ENCODE measurements at regions not wholly inside any gene's neighbourhood (a gene's known extent, or its start where the extent isn't known, plus 50 kb on each side); places are given as distances from the start of the nearest gene placed in this dataset.
"Not testable (repeated sequence)": the region's sequence is repeated elsewhere in the genome, so short reads cannot be mapped to it uniquely, and the experiment has no call there.

DNA sequence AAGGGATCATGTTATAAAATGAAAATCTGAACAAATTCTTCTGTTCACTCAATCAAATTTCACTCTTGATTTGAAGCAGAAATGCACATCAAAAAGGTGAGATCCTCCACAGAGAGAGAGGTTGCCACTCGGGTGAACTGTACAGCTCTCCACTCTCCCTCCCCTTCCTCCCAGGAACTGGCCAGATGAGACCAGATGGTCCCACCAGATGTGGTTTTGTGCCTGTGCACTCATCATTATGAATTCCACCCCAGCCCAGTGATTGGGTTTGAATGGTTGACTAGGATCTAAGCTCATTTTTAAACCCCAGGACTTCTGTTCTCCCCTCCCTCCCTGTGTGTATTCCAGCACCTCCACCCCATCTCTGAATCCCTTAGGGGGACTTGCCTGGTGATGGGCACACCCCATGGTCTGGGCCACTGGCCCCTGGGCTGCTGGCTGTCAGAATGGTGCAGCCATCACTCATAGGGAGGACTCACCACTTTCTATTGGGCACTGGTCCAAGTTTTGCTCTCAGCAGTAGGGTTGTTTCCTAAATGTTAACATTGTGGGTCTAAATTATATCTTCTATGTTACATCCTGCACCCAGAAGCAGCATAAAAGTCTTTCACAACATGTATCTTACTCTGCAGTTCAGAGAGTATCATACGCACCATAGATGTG is 393.1 kb downstream of the TNS3 start:
- DNase-seq: no peak

DNA sequence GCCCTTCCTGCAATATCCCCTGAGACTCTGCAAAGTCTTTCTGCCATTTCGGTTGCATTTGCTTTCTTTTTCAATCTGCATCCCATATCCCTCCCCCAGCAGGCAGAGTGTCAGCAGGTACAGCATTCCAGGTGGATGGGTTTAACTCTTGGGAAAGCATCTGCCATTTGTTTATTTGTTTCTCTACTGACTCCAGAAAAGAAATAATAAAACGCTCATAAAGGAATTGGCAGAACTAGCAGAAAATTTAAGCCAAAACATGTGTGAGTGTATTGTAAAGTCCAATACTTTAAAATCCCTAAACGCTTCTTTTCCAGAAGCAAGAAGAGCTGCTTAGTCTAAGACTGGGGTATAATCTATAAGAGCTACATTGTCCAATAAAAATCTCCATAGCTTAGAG is 393.8 kb downstream of the TNS3 start:
- no peak for DNase-seq

DNA sequence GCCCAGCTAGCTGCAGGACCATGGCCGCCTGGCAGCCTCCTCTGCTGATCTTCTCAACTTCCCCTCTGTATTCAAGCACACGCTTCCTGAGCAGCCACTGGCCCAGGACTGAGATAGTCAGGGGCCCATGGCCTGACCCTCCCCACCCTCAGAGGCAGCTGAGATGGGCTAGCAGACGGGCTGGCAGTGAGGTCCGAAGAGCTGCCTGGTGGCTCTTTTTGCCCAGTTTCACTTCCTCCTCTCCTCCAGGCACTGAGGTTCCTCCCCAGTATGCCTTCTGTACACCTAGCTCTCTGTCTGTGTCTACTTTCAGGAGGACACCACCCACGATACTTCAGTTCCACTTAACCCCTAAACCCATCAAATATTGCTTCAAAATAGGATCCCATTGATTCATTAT is 395.6 kb downstream of the TNS3 start:
- DNase-seq: no peak

DNA sequence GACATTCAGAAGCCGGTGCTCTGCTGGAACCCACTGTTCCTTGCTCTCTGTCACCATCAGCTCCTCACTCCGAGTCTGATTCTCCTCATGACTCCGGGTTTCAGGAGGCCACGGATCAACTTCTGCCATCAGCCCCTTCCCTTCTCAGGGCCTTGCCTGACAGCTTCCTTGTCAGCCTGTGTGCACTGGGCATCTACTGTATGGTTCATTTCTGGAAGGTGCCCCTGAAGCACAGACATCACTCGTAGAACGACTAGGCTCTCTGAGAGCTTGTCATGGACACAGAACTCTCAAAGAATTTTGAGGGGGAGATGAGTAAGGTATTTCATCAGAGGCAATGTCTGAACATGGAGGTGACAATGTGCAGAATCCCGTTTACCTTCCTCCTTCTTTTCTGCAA is 396.1 kb downstream of the TNS3 start:
- no peak for DNase-seq

DNA sequence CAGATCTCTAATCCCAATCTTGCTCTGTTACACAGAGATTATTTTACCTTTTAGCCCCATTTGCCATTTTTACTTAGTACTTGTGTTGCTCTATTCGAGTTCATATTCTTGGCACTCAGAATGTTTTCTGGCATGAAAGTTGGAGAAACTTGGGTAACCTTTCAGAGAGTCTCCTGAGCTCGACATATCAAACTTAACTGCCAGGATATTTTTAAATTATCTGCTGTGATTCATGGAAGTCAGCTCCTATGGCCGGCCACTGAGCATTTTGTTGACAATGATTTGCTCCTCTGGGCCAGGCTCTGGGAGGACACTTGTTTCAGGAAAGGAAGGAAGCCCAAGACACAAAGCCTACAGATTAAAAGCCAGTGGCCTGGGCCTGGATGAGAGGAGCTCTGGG is 396.7 kb downstream of the TNS3 start:
- DNase-seq: no peak

DNA sequence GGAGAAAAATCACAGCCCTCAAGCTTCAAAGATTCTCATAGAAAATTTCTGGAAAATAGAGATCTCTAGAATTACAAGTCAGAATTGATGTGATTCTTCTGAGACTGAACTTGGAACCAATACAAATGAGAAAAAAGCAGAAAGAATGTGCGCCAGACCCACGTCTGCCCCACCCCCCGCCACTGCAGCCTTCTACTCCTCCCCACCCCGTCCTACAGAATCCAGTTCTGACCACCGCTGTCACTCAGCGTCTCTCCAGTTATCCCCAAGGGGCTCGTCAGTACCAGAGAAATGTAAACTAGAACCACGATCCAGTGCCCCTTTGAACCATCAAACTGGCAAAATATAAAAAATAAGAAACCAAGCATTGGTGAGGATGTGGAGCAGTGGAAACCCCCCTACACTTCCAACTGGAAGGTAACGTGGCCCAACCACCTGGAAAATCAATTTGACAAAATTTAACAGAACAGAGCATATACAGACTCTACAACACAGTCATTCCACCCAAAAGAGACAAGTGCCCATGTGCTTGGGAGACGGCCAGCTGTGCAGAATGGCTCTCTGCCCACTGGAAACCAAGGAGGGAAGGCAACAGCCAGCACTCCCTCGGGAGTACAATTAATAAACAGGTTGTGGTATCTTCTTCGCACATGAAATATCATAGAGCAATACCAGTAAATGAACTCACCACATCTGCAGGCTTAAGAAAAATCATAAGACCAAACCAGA is 397.9 kb downstream of the TNS3 start:
- DNase-seq: no peak

DNA sequence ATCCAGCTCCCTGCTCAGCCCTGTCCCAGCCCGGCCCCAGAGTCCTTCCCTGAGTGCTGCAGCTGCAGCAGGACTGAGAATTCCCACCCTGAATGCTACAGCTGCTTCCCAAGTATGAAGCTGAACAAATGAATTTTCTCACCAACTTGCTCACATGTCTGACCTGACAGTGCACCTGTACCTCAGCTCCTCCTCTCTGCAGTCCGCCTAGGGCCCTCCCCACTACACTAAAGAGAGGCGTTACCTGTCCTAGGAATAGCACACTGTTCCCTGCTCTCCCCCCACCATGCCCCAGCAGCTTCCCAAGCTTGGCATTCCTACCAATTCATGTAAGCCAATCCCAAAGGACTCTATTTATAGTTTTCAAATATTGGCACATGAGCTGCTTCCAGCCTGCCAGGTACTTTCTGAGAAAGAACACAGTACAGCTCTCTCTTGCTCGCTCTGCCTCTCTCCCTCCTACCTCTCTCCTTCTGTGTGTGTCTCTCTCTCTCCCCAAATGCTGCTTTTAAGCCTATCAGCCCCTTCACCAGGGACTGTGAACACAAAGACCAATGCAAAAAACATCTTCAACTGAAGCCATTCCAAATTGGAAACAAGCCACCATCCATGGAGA is 400.1 kb downstream of the TNS3 start:
- no peak for DNase-seq

DNA sequence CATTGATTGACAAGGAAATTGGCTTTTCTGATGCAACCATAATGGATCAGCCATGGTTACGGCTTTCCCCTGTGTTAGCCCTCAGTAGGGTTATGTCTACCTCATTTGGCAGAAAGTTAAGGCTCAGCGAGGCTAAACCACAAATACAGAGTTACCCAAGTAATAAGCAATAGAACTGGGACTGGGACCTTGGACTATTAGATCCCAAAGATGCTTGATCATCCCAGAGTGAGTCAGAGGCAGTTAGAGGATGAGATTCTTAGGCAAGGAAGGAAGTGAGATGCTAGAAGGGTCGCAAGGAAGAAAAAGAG is 401.4 kb downstream of the TNS3 start:
- DNase-seq: no peak

DNA sequence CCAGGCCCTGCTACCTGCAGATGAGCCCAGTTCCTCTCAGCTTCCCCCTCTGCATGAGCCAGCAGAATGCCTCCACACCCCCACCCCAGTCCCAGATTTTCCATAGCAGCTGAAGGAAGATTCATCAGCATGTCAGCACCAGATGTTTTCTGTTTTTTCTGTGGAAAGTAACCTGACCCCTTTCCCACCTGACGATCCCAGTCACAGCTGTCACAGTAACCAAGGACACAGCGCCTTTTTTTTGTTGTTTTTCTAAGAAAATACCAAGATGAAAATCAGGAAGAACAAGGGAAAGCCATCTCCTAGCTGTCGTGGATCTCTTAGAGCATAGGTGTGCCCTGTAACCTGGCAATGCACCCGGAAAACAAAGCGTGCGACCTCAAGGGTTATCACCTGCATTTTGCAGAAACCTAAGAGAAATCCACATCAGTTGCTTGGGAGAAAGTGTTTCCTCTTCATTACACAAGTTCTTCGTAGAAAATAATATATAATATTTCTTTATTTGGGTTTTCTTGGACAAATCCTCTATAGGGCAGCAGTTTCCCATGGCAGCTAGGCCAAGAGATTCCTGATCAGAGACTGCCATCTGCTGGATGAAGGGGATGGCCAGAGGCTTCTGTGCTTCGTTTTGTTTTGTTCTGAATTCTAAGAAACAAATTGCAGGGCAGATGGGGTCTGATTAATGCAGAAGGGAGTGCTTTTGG is 401.9 kb downstream of the TNS3 start:
- DNase-seq: no peak

DNA sequence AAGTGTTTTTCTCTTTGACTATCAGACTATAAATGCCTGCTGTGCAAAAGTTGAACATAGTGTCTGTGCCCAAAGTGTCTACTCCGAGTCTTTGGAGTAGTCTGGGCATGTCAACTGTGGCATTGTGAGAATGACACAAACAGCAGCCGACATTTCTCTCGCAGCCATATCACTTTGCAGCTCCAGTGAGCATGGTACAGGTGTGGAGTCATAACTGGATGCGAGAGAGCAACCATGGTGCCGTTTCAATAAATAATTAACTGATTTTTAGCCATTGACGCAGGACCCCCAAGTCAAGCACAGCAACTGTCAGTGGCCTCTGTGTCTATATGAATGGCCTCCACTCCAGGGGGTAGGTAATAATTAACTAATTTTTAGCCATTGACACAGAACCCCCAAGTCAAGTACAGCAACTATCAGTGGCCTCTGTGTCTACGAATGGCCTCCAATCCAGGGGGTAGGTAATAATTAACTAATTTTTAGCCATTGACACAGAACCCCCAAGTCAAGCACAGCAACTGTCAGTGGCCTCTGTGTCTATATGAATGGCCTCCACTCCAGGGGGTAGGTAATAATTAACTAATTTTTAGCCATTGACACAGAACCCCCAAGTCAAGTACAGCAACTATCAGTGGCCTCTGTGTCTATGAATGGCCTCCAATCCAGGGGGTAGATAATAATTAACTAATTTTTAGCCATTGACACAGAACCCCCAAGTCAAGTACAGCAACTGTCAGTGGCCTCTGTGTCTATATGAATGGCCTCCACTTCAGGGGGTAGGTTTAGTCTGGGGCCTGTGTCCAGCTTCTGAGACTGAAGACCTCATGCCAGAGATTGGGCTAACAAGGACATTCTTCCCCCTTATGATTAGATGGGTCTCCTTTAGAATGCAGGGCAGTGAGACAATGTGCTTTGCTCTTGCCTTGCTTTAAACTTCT is 409.0 kb downstream of the TNS3 start:
- DNase-seq: not testable (repeated sequence)

DNA sequence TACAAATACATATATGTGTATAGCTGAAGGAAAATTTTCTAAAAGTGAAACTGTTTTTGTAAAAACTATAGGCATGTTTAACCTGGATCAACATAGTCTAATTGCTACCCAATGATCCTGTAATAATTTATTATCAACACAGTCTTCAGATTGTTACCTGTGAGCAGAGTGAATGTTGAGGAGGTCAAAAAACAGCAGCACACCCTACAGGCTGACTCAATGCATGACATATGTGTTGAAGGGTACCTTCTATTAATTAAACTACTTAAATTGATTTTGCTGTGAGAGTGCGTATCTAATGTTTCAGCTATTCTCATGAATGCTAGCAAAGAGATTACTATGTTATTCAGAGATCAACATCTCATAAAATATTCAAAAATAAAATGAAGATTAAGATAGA is 411.4 kb downstream of the TNS3 start:
- no peak for DNase-seq

DNA sequence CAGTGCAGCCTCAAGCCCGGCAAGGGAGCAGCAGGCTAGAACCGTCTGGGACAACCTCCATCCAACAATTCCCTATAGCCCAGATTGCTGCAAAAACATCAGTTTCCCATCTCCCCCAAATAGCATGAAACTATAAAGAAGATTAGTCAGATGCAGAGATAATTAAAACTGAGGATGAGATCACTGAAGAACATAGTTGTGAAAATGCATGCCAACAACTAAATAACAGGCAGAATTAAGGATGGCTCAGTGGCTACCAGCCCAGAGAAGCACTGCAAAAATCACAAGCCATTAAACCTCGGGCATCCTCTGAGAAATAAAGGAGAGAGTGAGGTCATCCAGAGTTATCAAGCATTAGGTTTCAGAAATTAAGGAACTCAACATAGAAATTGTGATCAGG is 427.1 kb downstream of the TNS3 start:
- DNase-seq: no peak

DNA sequence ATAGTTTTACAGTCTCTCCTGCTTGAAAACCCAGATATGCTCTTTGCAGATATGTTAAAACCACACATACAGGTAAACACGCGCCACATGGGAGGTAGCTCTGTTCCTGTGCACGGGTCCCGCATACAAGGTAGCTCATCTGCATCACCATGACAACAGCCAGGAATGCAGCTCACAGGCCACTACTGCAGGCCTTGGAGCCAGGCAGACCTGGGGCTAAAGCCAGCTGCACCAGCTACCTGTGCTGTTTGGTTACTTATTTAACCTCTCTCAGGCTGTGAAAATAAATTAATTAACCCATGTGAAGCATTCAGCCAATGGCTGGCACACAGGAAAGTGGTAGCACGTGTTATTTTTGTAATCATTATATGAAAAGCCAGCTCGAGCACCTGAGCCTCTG is 428.3 kb downstream of the TNS3 start:
- DNase-seq: no peak

DNA sequence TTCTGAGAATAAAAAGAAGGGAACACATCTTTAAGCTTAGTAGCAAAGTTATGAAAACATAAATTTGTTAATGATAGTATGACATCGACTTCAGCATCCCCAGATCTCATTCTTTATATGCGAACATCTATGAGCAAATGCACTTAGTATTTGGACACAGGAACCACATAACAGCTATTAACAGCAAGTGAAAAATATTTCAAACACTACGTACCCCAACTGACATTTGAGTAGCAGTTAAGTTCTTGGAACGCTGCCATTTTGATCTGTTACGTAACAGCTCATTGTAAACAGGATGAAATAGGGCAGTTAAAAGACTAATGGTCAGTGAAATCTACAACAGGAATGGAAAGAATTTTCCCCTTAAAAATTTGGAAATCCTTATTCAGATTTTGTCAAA is 428.9 kb downstream of the TNS3 start:
- DNase-seq: no peak

DNA sequence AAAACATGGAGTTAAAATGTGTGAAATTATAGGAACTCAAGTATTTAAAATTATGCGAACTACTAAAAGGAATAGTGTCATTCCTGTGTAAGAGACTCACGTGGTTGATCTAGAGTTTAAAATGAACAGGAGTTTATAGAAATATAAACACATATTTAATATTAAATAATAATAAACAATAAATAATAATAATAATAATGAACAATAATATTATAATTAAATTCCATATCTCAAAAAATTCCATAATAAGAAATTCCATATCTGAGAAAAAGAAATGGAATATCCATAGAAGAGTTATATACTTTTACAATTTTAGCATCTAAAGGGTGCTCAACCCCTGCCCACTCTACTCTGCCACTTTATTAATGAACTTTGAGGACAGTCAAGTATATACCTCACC is 429.6 kb downstream of the TNS3 start:
- DNase-seq: no peak

DNA sequence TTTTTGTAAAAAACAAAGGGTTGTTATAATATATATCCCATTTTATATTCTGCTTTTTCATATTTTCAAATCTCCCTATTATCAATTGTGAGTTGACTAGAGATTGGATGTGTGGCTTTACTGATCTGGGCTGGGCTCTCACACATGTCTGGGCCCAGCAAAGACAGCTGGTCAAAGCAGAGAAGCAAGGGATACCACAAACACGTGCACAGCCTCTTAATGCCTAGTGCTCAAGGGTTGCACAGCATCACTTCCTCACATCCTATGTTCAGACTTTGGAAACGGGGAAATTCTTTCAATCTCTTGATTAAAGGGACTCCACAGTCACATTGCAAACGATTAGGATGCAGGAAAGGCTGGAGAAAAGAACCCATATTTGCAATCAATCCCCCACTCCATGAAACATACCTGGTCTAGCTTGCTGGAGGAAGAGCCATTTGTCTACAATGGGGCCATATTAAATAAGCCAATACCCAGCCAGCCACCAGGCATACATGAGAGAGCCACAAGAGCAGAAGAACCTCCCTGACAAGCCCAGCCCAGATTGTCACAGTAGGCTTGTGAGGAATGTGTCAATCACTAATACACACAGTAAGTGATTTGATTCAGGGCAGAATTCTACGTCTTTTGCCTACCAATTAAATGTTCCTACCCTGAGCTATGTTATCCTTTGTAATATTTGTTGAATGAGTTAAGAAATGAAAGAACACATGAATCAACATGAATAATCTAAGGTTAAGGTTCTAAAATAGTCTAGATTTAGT is 431.2 kb downstream of the TNS3 start:
- no peak for DNase-seq

DNA sequence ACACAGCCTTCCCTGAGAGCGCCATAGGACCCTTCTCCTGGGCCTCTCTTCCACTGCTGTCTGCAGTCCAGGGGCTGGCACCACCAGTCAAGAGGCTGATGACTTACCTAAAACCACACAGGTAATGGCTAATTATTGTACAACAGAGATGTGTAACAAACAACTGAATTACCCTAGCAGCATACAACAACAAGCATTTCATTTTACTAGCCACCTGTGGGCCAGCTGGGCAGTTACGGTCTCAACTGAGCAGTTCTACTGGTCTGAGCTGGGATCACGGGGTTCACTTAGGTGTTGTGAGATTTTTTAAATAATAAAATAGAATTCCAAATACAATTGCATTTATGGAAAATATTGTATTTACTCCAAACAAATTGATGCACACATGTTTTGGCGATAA is 431.9 kb downstream of the TNS3 start:
- DNase-seq: no peak

DNA sequence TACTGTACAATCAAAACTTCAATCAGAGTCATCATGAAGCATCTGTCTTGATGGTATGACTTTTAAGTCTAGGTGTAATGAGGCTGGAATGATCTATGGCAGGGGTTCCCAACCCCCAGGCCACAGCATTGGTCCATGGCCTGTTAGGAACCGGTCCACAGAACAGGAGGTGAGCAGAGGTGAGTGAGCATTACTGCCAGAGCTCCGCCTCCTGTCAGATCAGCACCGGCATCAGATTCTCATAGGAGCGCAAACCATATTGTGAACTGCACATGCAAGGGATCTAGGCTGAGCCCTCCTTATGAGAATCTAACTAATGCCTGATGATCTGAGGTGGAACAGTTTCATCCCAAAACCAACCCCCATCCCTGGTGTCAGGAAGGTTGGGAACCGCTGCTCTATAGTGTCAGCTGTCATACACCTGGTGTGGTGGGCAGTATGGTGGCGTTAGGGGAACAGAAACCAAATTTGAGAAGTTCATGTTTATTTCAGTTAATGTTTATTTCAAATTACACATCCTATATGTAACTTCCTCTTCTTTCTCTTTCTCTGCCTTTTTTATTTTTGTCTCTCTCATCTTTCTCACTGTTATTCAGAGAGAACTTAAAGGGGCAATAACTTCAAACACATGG is 432.6 kb downstream of the TNS3 start:
- no peak for DNase-seq

DNA sequence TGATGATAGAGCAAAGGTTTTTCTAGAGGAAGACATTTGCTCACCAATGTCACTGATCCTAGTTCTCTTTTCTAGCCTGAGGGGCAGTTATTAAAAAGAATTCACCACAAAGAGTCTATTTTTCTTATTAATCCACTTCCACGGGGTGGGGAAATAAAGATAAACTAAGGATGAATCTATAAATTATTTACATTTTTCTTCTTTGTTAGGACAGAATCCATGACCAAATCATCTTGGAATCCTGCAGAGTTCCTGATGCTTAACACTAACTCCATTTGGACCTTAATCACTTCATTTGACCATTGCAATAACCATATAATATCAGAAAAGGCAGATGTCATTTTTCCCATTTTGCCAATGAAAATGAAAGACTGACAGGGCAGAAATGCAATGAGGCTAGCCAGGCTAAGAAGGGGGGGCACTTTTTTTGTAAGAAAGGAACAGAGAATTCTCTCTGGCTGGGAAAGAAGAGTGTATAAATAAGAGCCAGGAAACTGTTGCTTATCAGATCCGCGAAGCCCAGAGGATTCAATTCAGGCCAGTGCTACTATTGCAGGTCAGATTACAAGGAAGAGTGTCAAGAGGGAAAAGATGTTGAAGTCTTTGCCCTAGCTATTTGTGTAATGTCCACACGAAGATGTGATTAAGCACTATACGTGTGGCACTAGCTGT is 433.2 kb downstream of the TNS3 start:
- no peak for DNase-seq

DNA sequence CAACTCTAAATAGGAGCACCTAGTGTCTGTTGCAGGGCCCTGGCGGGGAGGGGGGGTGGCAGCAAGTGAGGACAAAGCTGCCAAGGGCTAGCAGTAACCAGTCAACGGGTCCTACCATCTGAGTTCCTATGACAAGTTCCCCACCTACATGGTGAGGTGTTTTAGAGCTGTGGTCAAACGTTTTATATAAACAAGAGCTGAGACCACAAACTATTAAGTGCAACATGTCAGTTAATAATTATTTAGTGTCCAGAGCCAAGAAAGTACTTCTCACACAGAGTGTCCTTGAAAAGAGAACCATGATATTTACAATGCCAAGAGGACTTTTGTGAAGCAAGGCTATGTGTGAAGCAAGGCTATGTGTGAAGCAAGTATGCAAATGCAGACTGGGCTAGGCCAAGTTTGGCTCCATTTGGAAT is 434.7 kb downstream of the TNS3 start:
- DNase-seq: no peak

DNA sequence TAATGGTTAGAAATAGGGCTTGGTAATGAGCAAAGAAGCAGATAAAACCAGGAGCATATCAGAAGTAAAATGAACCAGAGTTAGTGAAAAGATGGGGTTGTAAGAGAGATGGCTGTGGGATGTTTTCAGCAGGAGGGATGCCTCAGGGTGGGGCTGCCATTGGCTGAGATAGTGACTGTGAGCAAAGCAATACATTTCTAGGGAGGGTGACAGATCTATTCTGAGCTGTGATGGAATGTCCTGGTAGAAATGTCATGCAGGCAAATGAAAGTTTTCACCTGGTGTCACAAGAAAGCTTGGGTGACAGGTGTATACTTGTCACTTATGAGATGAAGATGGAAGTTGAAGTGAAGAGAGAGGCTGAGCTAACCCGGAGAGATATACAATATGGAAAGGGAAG is 435.9 kb downstream of the TNS3 start:
- DNase-seq: no peak
